Endothelial cell of umbilical vein (primary cell): ENCODE measurements at regions not wholly inside any gene's neighbourhood (a gene's known extent, or its start where the extent isn't known, plus 50 kb on each side); places are given as distances from the start of the nearest gene placed in this dataset.

ENCODE experiments used
- EZH2 ChIP-seq: IDR thresholded peaks from 2 replicates; pipeline ENCODE4 v1.6.1; 2012; ENCODE audit warnings: borderline replicate concordance, low read depth, mild to moderate bottlenecking, moderate library complexity, low read length, inconsistent platforms; ENCODE audit not compliant: severe bottlenecking
- FOS ChIP-seq: IDR thresholded peaks from 2 replicates; pipeline ENCODE4 v1.6.1; 2011; ENCODE audit warnings: mild to moderate bottlenecking, low read length, moderate library complexity, borderline replicate concordance; ENCODE audit not compliant: insufficient read depth
- GATA2 ChIP-seq: IDR thresholded peaks from 2 replicates; pipeline ENCODE4 v1.7.0; 2011; ENCODE audit warnings: low read depth, mild to moderate bottlenecking, moderate library complexity, mixed read lengths, low read length; ENCODE audit not compliant: insufficient read length, insufficient read depth
- JUN ChIP-seq: IDR thresholded peaks from 2 replicates; pipeline ENCODE4 v1.6.1; 2011; ENCODE audit warnings: borderline replicate concordance, low read depth; ENCODE audit not compliant: insufficient read length, insufficient read depth
- MYC ChIP-seq: IDR thresholded peaks from one replicate; pipeline ENCODE4 v1.6.1; 2011; ENCODE audit warnings: mild to moderate bottlenecking, low read depth, low read length
- POLR2A ChIP-seq: IDR thresholded peaks from 2 replicates; pipeline ENCODE4 v1.6.1; 2012; ENCODE audit warnings: low read depth, mild to moderate bottlenecking, control low read depth, low read length
- POLR2AphosphoS5 ChIP-seq: IDR thresholded peaks from 2 replicates; pipeline ENCODE4 v1.6.1; 2012; ENCODE audit warnings: low read depth, mild to moderate bottlenecking, control low read depth, low read length, moderate library complexity; ENCODE audit not compliant: insufficient read depth
- TF ChIP-seq, protein P1 (sequence below), 2 donors: IDR thresholded peaks; 1 replicate in 1 of 2; 2 replicates in 1 of 2; pipeline ENCODE4 v1.5.1; 2011; ENCODE audit warnings: low read length in 2 of 2, mild to moderate bottlenecking in 2 of 2, moderate library complexity in 2 of 2, control low read depth in 1 of 2, inconsistent platforms in 1 of 2, low read depth in 1 of 2; ENCODE audit not compliant: insufficient read depth in 1 of 2; ENCODE audit errors: extremely low read depth in 1 of 2

DNA sequence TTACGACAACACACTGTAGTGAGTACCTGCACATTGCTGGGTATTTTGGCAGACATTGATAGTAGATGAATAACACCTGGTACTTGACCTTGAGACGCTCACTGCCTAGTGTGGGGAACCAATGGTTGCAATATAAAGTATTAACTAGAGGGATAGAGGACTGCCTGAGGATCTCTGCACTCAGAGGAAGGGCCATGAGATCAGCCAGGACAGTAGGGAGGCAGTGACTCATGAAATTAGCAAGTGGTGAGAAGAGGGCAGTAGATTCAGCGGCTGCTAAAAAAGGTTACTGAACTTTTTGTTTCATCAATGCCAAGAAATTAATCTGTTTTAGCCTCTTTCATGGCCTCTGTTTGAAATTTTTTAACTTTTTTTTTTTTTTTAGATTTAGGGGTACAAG is 250.8 kb upstream of the TCF4 start:
- TF ChIP-seq EZH2 = no peak
- TF ChIP-seq POLR2A = no peak
- TF ChIP-seq, protein P1, sequence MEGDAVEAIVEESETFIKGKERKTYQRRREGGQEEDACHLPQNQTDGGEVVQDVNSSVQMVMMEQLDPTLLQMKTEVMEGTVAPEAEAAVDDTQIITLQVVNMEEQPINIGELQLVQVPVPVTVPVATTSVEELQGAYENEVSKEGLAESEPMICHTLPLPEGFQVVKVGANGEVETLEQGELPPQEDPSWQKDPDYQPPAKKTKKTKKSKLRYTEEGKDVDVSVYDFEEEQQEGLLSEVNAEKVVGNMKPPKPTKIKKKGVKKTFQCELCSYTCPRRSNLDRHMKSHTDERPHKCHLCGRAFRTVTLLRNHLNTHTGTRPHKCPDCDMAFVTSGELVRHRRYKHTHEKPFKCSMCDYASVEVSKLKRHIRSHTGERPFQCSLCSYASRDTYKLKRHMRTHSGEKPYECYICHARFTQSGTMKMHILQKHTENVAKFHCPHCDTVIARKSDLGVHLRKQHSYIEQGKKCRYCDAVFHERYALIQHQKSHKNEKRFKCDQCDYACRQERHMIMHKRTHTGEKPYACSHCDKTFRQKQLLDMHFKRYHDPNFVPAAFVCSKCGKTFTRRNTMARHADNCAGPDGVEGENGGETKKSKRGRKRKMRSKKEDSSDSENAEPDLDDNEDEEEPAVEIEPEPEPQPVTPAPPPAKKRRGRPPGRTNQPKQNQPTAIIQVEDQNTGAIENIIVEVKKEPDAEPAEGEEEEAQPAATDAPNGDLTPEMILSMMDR (IDR thresholded peaks at IDR 0.05; ENCODE audit: extremely low read depth in 1 of 2, insufficient read depth in 1 of 2, low read depth in 1 of 2, low read length in 2 of 2) = no peak
- TF ChIP-seq JUN = no peak
- no peak for TF ChIP-seq POLR2AphosphoS5
- no peak for TF ChIP-seq GATA2
- no peak for TF ChIP-seq FOS
- TF ChIP-seq MYC = no peak
